HUDEP-2 (cell line): ENCODE measurements at regions not wholly inside any gene's neighbourhood (a gene's known extent, or its start where the extent isn't known, plus 50 kb on each side); places are given as distances from the start of the nearest gene placed in this dataset.
A peak's percentile ranks its signal among the peaks of the same experiment; 100 is the strongest.

ENCODE experiments used
- DNase-seq, 76 experiments: peaks; one replicate each; lab custom pipeline; 2025; ENCODE audit not compliant: unreplicated experiment in 76 of 76; lab: John Stamatoyannopoulos, UW

DNA sequence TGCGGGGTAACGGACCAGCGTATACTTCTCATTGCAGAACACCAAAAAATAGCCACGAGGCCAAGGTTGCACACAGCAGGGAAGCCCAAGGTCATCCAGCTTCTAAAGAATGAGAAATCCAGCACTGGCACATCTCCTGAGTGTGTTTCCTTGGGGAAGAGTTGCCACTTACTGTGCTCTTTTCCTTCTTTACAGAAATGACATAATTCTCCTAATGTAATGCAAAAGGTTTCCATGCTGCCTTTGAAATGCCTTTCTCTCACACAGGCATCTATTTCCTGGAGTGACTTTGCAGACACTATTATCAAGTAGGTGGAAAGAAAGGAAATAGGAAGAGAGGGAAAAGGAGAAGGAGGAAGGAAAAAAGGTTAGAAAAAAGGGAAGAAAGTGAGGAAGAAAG, 862.1 kb upstream of the CELF4 start:
- DNase-seq = no peak

DNA sequence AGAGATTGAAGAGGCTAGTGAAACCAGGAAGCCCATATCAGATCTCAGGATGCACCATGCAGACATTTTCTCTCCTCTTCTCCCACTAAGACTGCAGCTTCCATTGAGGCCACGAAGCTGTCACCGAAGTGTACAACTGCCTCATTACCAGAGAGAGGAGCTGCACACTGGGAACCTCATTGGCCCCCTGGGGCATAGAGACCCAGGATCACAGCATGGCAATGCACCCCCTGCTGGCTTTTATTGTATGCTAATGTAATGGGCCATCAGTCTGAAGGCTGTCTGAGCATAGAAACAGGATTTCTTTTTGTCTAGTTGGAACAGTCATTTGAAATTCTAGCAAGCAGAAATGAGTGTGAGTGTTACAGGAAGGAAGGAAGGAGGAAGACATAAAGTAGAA, 861.6 kb upstream of the CELF4 start:
- DNase-seq = peak in 21 of 76 experiments; percentile 1 to 34 (median 12)

DNA sequence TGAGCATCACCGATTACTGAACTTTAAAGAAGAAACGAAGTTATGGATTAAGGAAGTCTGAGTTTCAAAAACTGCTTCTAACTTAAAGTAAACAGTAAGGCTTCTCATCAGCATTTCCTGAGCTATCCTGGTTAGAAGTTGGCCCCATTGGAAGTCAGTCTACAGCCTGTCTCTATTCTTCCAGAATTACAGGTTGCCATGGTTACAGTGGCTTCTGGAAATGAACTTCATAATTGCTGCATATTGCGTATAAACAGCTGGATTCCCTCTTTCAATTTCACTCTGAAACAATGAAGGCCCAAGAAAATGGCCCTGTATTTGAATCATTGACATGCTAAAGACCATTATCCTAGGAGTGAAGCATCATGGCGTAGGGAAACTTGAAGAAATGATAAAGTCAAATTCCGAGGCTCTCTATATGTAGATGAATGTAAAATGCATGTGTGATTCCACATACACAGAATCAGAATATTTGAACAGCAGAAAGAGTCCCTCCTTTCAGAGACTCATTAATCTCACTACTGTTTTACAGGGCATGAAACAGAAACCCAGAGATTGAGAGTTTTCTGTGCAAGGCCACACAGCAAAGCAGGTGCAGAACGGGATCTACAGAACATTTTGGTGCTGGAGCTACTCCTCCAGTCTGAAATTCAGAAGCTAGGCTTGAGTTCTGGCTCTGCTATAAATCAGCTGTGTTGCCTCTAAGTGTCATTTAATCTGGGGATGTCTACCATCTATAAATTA, 856.4 kb upstream of the CELF4 start:
- no peak for DNase-seq

DNA sequence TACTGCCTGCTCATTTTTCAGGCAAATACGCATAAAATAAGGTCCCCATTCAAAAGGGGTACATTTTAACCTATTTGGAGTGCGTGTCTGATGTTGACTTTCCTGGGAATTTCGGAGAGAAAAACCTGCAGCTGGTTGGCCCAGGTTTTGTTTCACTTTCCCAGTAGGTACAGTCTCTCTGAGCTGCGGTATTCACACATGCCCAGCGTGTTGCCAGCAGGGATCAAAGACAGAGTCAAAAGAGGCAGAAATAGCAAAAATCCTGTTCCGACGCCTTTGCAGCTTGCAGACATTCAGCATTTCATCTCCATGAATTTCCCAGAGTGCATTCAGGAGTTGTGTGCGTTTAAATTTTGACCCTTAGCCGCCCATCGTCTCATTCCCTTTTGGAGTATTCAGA, 855.4 kb upstream of the CELF4 start:
- no peak for DNase-seq

DNA sequence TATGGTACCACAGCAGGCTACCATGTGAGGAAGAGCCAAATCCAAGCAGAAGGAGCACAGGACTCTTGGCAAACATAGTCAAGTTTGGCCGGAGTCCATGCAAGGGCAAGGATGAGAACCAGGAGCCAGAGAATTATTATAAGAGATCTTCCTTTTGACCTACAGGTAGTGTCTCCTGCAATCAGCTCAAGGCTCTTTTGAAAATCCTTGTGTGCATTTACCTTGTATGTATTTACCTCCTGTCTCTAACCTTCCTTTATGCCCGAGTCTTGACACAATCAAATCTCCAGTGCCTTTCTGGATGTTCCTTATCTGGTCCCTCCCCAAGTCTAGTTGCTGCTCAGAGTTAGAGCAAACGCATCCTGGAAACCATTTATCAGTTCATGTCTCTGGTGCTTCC, 855.0 kb upstream of the CELF4 start:
- no peak for DNase-seq

DNA sequence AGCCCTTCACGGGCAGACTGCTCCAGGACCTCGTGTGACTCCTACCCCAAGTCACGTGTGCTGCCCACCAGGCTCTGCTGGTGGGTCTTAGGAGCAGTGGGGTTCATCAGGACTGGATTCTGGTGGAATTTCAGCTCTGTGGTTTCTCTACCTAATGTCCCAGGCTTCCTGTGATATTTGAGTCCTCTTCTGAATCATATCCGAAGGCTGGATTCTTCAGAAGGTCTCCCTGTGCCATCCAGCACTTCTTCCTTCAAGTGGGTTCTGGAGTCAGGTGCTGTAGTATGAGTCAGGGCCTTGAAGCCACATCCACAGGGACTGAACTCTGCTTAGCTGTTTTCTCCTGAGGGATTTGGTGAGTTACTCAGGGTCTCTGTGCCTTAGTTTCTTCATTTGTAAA, 850.2 kb upstream of the CELF4 start:
- no peak for DNase-seq

DNA sequence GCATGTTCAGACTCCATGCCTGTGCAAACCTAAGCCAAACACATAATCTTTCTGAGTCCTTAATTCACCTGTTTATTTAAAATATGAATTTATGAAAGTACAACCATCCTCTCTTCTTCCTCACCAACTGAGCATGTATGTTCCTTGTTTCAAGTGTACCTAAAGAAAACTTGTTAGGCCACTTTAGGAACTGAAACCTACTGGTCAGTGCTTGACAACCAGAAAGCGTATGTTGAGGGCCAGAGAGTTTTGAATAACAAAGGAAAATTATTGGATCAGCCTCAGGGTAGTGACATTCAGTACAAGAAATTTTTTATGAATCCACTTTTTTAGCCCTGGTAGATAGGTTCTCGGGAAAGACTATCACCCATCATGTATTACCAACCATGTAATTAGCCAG, 847.6 kb upstream of the CELF4 start:
- DNase-seq = no peak

DNA sequence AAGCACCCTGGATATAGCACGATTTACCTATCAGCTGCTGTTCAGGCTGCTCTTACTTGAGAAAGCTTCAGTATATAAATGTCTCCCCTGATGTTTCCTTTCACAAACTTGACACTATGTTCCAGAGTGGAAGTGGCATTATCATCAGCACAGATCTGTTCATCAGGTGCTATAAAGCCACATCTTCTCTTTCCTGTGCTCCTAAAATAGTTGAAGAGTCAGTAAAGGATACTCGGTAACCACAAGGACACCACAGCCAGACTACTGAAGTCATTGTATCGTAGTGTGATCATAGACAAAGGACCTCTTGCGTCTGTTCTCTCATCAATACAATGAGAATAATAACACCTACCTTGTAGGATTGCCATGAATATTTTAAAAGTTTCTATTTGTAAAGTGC, 841.0 kb upstream of the CELF4 start:
- no peak for DNase-seq

DNA sequence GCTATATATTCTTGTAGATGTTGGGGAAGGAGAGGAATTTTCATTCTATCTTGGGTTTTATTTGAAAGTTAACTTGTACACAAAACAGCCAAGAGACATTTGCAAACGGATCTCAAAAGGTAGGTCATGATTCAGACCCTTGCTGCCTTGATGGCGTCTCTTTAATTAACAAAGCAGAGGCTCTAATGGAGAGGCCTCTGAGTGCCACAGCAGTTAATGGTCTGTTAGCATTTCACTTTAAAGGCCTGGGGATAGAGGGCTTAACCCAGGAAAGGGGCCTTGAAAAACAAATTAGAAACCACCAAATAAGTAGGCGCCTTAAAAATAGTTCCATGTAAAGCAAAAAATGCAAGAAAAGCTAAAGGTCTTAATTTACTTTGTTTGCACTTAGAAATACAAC, 836.9 kb upstream of the CELF4 start:
- DNase-seq = no peak

DNA sequence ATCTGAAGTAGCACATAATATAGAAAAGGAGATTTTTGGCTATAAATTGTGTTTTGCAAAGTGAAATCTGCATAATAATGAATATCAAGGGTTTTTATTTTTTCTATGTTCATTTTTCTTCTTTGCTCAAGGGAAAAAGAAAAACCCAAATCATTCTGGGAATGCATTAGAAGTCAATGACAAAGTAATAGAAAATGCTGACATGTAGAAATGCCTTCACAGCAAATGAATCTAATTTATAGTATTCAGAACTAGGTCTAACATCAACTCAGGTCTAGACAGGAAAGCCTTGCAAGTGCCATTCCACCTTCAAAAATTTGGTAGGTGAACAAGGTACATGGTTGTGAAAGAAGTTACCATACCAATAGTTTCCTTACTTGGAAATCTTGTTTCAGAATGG, 831.5 kb upstream of the CELF4 start:
- DNase-seq = no peak

DNA sequence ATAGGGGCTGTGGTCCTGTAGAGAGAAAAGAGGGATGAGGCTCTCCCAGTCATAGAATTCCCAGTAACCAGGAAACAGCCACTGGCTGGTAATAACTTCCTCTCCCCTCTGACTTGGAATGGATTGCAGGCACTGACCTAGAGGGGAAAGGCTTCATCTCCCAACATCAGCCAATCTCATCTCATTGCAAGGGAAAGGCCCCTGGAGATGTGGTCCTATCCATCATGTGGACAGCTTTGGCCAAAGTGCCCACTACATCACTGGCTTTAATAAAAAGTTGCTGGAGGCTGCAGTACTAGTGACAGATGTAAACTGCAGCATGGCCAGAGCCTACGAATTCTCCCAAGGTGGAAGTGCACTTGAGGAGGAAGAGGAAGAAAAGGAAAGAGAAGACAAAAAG, 820.5 kb upstream of the CELF4 start:
- no peak for DNase-seq

DNA sequence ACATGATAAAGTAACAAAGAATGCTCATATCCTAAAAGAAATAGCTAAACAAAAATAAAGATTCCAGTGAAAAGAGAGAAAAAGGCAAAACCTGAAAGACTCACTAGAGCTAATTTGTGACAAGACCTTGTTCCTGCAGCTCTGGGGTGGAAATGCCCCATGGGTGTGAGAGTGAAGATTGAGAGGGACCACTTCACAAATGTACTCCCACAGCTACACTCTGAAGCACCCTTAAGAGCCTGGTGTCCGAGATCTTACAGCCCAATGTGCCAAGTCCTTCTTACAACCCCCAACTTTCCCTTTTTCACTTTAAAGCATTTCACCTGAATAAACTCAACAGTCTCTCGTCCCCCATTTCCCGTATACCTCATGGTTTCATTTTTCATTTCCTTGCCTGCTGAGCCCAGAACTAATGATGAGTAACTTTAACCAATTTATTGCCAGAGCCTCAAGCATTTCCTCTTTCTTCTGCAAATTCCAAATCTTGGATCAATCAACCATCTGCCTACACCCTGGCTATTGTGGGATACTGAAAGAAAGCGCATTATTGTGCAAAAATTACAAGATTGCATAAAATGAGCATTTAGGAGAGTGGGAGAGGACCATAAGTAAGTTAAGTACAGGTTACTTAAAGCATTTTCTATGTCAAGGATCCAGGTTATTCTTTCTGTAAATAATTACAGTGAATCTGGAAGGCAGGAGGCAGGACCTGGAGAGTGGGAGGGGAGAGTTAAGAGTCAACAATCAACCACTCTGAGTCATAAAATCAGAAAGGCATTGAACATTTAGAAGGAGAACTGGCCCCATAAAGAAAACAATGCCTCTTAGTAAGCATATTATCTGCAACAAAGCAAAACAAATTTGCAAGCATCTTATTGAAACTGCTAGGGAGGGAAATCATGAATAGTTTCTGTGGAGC, 804.4 kb upstream of the CELF4 start:
- DNase-seq = no peak

DNA sequence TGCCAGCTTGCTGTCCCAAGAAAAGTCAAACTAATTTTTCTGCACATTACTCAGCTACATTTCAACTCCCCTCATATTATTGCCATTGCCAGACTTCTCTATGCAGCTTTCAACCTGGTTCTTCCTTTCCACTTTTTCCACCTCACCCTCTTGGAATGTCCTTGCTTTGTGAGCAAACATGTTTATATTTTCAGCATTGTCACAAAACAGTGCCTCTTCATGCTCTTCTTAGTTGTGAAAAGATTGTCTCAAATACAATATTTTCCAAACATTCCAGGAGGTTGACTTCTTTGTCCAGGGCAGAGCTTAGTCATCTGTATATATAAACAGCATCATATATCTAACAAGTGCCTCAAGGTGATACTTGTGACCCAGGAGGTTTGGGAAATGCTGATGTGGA, 803.3 kb upstream of the CELF4 start:
- DNase-seq = no peak

DNA sequence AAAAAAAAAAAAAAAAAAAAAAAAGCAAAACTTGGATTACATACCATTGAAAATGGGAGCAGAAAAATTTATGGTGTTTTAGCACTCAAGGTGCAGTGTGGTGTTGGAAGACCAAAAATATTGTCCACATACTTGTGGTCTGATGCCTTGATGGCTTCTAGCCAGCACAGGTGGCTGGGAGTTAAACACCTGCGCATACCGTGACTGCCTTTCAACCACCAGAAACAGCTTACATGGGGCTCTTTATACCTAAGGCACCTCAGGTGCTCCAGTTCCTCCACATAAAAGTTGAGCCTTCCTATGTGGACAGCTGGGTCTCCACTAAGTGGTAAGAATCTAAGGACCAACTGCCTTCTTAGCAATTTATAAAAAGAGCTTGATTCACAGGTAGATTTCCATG, 802.6 kb upstream of the CELF4 start:
- no peak for DNase-seq

DNA sequence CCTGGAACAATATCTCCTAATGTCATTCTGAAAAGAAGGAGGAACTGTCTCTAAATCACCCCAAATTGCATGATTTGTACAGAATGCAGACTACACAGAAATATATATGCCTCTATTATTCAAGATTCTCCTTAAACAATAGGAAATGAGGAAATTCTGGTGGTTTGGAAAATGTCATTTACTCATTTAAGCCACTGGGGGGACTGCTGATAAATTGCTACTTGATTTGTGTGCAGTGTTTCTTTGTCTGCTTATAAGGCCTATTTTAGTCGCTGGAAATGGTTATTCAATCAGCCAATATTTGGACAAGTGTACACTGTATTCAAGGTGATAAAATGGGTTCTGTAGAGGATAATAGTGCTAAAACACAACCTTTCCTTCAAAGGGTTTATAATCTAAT, 801.9 kb upstream of the CELF4 start:
- DNase-seq = peak in 1 of 76 experiments; percentile 19

DNA sequence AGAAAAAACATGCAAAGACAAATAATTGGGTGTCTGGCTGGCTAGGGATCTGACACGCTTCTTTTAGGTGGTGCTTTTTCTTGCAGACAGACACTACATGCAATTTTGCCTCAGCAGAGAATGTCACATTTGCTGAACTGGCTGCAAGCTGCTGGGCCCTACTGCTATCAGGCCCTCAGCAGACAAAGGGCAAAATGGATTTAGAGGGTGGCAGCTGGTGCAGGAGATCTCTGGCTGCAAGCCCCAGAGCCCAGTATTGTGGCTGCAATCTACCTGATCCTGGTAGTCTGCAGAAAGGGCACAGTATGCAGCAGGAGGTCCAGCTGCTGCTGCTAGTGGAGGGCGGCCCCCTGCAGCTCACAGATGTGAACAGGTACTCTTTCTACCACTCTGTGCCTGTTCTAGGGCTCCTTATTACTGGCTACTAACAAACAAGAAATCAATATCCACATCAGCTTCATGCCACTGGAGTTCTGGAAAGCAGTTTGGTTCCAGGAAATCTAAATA, 796.7 kb upstream of the CELF4 start:
- DNase-seq = no peak

DNA sequence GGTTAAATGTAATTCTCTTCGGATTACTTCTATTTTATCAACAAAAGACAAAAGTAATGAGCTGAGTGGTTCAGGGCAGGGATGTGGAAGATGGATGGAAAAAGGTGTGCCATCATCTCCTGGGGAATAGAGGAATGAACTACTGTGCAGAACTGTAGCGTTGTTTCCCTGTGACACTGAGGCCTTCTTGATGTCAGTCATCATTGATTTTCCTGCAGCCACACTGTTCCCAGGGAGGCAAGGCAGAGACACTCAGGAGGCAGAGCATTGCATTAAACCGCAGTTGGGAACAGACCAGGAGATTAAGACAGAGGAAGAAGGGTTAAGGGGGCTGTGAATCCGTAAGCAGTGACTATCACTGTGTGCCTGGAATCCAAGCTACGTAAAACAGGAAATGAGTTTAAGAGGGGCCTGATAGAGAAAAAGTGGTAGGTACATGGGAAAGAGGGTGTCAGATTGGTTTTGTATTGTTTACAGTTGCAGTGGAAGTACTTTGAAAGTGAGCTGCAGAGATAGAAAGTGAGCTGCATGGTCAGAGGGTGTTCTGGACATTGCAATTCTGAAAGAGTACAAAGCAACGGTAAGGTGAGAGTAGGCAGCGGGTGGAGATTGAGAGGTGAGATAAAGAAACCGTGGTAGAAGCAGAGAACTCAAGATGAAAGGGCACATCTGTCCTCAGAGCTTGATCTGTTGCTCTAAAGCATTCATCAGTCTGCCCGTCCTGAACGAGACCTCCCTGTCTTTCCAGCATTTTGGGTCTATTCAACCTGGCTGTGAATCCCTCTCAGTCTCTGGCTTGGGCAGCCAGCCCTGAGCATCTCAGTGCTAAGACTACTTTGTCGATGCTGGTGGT, 793.4 kb upstream of the CELF4 start:
- DNase-seq = no peak

DNA sequence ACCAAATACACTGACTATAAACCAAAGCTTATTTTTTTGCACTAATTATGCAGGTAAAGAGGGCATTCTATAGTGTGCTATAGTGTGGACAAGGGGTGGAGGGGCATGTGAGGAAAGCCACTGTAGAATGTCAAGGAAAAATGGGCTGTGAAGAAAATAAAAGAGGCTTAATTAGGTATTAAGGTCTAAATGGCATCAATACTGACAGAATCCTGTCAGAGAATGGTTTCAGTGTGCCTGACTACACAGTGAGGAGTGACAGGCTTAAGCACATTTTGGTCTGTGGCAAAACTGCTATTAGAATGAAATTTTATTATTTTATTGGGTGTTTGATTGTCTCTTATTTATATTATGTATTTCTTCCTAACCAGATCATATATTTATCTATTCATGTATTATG, 787.6 kb upstream of the CELF4 start:
- DNase-seq = no peak

DNA sequence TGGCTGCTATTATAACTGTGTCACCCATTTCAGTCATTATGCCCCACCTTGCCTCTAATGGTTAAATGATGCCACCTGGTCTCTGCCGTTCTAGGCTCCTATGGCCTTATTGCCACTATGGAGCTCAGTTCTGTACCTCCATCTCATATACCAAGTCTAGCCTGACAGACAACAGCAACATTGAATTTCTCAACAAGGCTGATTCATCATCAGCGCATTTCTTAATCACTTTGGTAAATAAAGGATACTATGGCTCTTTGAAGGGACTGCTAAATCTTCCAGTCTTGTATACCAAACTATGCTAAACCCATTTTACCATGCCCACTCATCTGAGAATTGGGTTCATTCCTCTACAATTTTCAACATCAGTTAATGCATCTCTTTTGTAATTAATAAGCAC, 784.5 kb upstream of the CELF4 start:
- no peak for DNase-seq

DNA sequence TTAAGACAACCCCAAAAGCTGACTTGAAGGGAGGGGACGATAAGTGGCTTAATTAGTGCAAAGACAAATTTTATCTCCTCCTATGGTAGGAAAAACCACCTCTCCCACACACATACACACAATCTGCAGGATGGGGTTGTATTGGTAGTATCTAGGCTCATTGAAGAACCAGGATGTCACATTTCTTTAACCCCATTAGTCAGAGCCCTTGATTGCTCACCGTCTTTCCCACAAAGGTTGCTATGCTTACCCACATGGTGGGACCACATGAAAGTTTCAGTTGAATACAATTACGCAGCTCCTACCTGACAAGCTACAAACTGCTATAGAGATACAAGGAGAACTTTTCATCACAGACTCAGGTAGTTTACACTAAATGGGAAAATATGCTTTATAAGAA, 765.0 kb upstream of the CELF4 start:
- DNase-seq = no peak

DNA sequence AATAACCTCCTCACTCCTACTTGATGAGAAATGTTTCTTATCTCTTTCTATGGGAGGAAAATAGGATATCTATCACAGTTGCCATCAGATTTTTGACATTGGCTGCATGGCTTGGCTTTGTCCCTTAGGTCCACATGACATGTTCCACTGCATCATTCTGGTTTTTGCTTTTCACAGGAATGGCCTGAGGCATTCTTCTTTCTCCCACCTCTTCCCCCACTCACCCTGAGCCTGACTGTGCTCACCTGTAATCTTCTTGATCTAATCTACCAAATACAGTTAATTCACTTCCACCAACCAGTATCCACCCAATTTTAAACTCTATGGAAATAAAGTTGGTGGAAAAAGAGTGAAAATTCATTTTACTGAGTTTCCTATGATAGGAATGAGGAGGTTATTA, 763.5 kb upstream of the CELF4 start:
- DNase-seq = no peak
